CD4-positive, alpha-beta T cell (primary cell): ENCODE measurements at regions not wholly inside any gene's neighbourhood (a gene's known extent, or its start where the extent isn't known, plus 50 kb on each side); places are given as distances from the start of the nearest gene placed in this dataset.

ENCODE experiments used
- ATAC-seq: fragments of 200-7000 bp; cut with Tn5 transposase; one replicate; pipeline ENCODE4 v1.10.0; 2022; ENCODE audit warnings: mild to moderate bottlenecking; ENCODE audit not compliant: poor library complexity
- CTCF ChIA-PET: fragments of 350-600 bp; sonication (Branson Sonifier 250); formaldehyde crosslinking; loops from one replicate; lab custom pipeline; 2021; ENCODE audit warnings: antibody characterized with exemption, inconsistent platforms; lab: Charles Lee
- POLR2A ChIA-PET: fragments of 350-600 bp; sonication (Branson Sonifier 250); formaldehyde crosslinking; loops from one replicate; lab custom pipeline; 2021; ENCODE audit warnings: antibody characterized with exemption, inconsistent platforms; lab: Charles Lee
- DNase-seq, 14 experiments: peaks; one replicate each; pipeline ENCODE4 v3.0.0-alpha.2; 2013 to 2020; ENCODE audit warnings: mixed read lengths in 2 of 14
- H3K27ac ChIP-seq, 2 donors: one replicate each; pipeline versions ENCODE4 v1.5.1 to v1.7.0; 2013; ENCODE audit warnings: low read length in 2 of 2, low read depth in 1 of 2, mild to moderate bottlenecking in 1 of 2
- H3K27me3 ChIP-seq, 2 experiments: 1 replicate in 1 of 2; 2 replicates in 1 of 2; pipeline versions ENCODE4 v1.6.1 to v1.7.0; 2013; ENCODE audit warnings: low read length in 2 of 2, control low read depth in 1 of 2, mild to moderate bottlenecking in 1 of 2, moderate library complexity in 1 of 2; ENCODE audit not compliant: insufficient read depth in 2 of 2, control insufficient read depth in 1 of 2
- H3K36me3 ChIP-seq: one replicate; pipeline ENCODE4 v1.6.1; 2013; ENCODE audit warnings: low read length, control low read depth; ENCODE audit not compliant: insufficient read depth
- H3K4me1 ChIP-seq: one replicate; pipeline ENCODE4 v1.6.1; 2013; ENCODE audit warnings: low read length, control low read depth; ENCODE audit not compliant: insufficient read depth
- H3K4me3 ChIP-seq: one replicate; pipeline ENCODE4 v1.5.1; 2013; ENCODE audit warnings: mild to moderate bottlenecking, low read length, moderate library complexity
- H3K9me3 ChIP-seq, 2 experiments: 1 replicate in 1 of 2; 2 replicates in 1 of 2; pipeline versions ENCODE4 v1.6.1 to v1.7.0; 2013; ENCODE audit warnings: low read length in 2 of 2, mild to moderate bottlenecking in 2 of 2, control low read depth in 1 of 2, moderate library complexity in 1 of 2; ENCODE audit not compliant: control insufficient read depth in 1 of 2, insufficient read depth in 1 of 2
- H3K27ac Mint-ChIP-seq: one replicate; pipeline ENCODE4 v1.8.0; 2020; ENCODE audit warnings: mixed read lengths
- H3K27me3 Mint-ChIP-seq: one replicate; pipeline ENCODE4 v1.8.0; 2021; ENCODE audit warnings: mixed read lengths
- H3K36me3 Mint-ChIP-seq: one replicate; pipeline ENCODE4 v1.8.0; 2021; ENCODE audit warnings: low read depth, mixed read lengths
- H3K4me1 Mint-ChIP-seq: one replicate; pipeline ENCODE4 v1.8.0; 2021; ENCODE audit warnings: low read depth, mixed read lengths
- H3K4me3 Mint-ChIP-seq: one replicate; pipeline ENCODE4 v1.8.0; 2020; ENCODE audit warnings: mild to moderate bottlenecking, mixed read lengths
- H3K9me3 Mint-ChIP-seq: one replicate; pipeline ENCODE4 v1.8.0; 2020; ENCODE audit warnings: mixed read lengths
- CTCF ChIP-seq: fragments of 200-600 bp; IDR thresholded peaks from one replicate; pipeline ENCODE4 v1.8.0; 2022; ENCODE audit warnings: antibody characterized with exemption, mild to moderate bottlenecking
- intact Hi-C, 2 experiments: fragments of 100-400 bp; cut with DNase I in 1 of 2; cut with micrococcal nuclease in 1 of 2; formaldehyde crosslinking; loops; one replicate each; pipeline versions ENCODE4 v1.15.1 to v1.9.0; 2023 to 2025; cut with DNase I, micrococcal nuclease

- intact Hi-C loops, result no loop called here
- TF ChIP-seq CTCF, result no peak
- H3K4me3 Mint-ChIP-seq, result no peak overlapping the region
- peaks cover 3% of the 10 kb centered on the region for H3K9me3 Mint-ChIP-seq
- Histone ChIP-seq H3K27ac (no peak overlapping the region), H3K9me3 (peaks cover 0 to 5% of the 10 kb centered on the region in 2 experiments), H3K4me1 (no peaks in the 10 kb centered on the region), H3K36me3 (no peaks in the 10 kb centered on the region), H3K4me3 (no peak overlapping the region), H3K27me3 (no peaks in the 10 kb centered on the region)
- H3K36me3 Mint-ChIP-seq, result no peaks in the 10 kb centered on the region
- ChIA-PET CTCF (no interaction called here), POLR2A (no interaction called here)
- DNase-seq (no peak), ATAC-seq (no peak)
- no peak overlapping the region for H3K27ac Mint-ChIP-seq
- no peaks in the 10 kb centered on the region for H3K4me1 Mint-ChIP-seq
- no peaks in the 10 kb centered on the region for H3K27me3 Mint-ChIP-seq
Measured at GRCh38 chr4:164591666-164592065, 162.3 kb upstream of the SMIM31 start.

- H3K27me3 Mint-ChIP-seq, result no peaks in the 10 kb centered on the region
- no peak for ATAC-seq
- DNase-seq, result no peak
- Histone ChIP-seq H3K27ac (no peak overlapping the region), H3K36me3 (no peaks in the 10 kb centered on the region), H3K4me1 (no peaks in the 10 kb centered on the region), H3K9me3 (peaks cover 0 to 5% of the 10 kb centered on the region in 2 experiments), H3K27me3 (no peaks in the 10 kb centered on the region), H3K4me3 (no peak overlapping the region)
- no peak for TF ChIP-seq CTCF
- no peaks in the 10 kb centered on the region for H3K4me1 Mint-ChIP-seq
- no peaks in the 10 kb centered on the region for H3K36me3 Mint-ChIP-seq
- H3K9me3 Mint-ChIP-seq, result no peaks in the 10 kb centered on the region
- CTCF ChIA-PET, result no interaction called here
- H3K4me3 Mint-ChIP-seq, result no peak overlapping the region
- intact Hi-C loops, result no loop called here
- POLR2A ChIA-PET, result no interaction called here
- H3K27ac Mint-ChIP-seq, result no peak overlapping the region
Measured at GRCh38 chr4:164595751-164596150, 158.2 kb upstream of the SMIM31 start.

- ChIA-PET POLR2A (no interaction called here), CTCF (no interaction called here)
- Histone ChIP-seq H3K9me3 (peaks cover 0 to 5% of the 10 kb centered on the region in 2 experiments), H3K4me1 (no peaks in the 10 kb centered on the region), H3K27ac (no peak overlapping the region), H3K4me3 (no peak overlapping the region), H3K36me3 (no peaks in the 10 kb centered on the region), H3K27me3 (no peaks in the 10 kb centered on the region)
- no peak for ATAC-seq
- no peak overlapping the region for H3K4me3 Mint-ChIP-seq
- no peaks in the 10 kb centered on the region for H3K27me3 Mint-ChIP-seq
- no peak for DNase-seq
- intact Hi-C loops, result no loop called here
- no peaks in the 10 kb centered on the region for H3K36me3 Mint-ChIP-seq
- no peaks in the 10 kb centered on the region for H3K9me3 Mint-ChIP-seq
- no peak for TF ChIP-seq CTCF
- no peaks in the 10 kb centered on the region for H3K4me1 Mint-ChIP-seq
- no peak overlapping the region for H3K27ac Mint-ChIP-seq
Measured at GRCh38 chr4:164596318-164596878, 157.5 kb upstream of the SMIM31 start.
